ENCODE measurements at regions not wholly inside any gene's neighbourhood (a gene's known extent, or its start where the extent isn't known, plus 50 kb on each side); places are given as distances from the start of the nearest gene placed in this dataset.

GRCh38 chr5:73373814-73374510 is 74.6 kb downstream of the FOXD1 start:
- no peak overlapping the region for H3K4me3 ChIP-seq (ENCODE audit: low read depth in 1 of 2, low read length in 2 of 2)
- no peaks in the 10 kb centered on the region for H3K36me3 ChIP-seq (ENCODE audit: control insufficient read depth in 1 of 2, insufficient read depth in 2 of 2, low read length in 2 of 2)
- H3K9me3 ChIP-seq (ENCODE audit: control insufficient read depth in 1 of 2, low read length in 2 of 2) = peaks cover 0 to 4% of the 10 kb centered on the region in 2 donors
- peaks cover 12% of the 10 kb centered on the region for H3K27me3 ChIP-seq (ENCODE audit: low read depth, low read length)
- no peak overlapping the region for H3K27ac ChIP-seq (ENCODE audit: low read length)
- no peaks in the 10 kb centered on the region for H3K4me1 ChIP-seq (ENCODE audit: control insufficient read depth in 1 of 2, insufficient read depth in 2 of 2, low read length in 2 of 2)

- no peak overlapping the region for H3K4me3 ChIP-seq (ENCODE audit: low read depth in 1 of 2, low read length in 2 of 2)
- H3K4me1 ChIP-seq (ENCODE audit: control insufficient read depth in 1 of 2, insufficient read depth in 2 of 2, low read length in 2 of 2) = peaks cover 0 to 3% of the 10 kb centered on the region in 2 donors
- no peak overlapping the region for H3K27ac ChIP-seq (ENCODE audit: low read length)
- H3K9me3 ChIP-seq (ENCODE audit: control insufficient read depth in 1 of 2, low read length in 2 of 2) = no peaks in the 10 kb centered on the region
- peaks cover under 1% of the 10 kb centered on the region for H3K27me3 ChIP-seq (ENCODE audit: low read depth, low read length)
- no peaks in the 10 kb centered on the region for H3K36me3 ChIP-seq (ENCODE audit: control insufficient read depth in 1 of 2, insufficient read depth in 2 of 2, low read length in 2 of 2)
Measured at GRCh38 chr5:73370640-73371583, 77.7 kb downstream of the FOXD1 start.

GRCh38 chr5:73370095-73370494 is 78.5 kb downstream of the FOXD1 start:
- no peaks in the 10 kb centered on the region for H3K36me3 ChIP-seq (ENCODE audit: control insufficient read depth in 1 of 2, insufficient read depth in 2 of 2, low read length in 2 of 2)
- H3K9me3 ChIP-seq (ENCODE audit: control insufficient read depth in 1 of 2, low read length in 2 of 2) = no peaks in the 10 kb centered on the region
- no peak overlapping the region for H3K27ac ChIP-seq (ENCODE audit: low read length)
- H3K4me3 ChIP-seq (ENCODE audit: low read depth in 1 of 2, low read length in 2 of 2) = no peak overlapping the region
- H3K4me1 ChIP-seq (ENCODE audit: control insufficient read depth in 1 of 2, insufficient read depth in 2 of 2, low read length in 2 of 2) = peaks cover 0 to 5% of the 10 kb centered on the region in 2 donors
- no peaks in the 10 kb centered on the region for H3K27me3 ChIP-seq (ENCODE audit: low read depth, low read length)

GRCh38 chr5:73369278-73369677 is 79.3 kb downstream of the FOXD1 start:
- H3K27me3 ChIP-seq (ENCODE audit: low read depth, low read length) = no peaks in the 10 kb centered on the region
- peaks cover 0 to 5% of the 10 kb centered on the region in 2 donors for H3K4me1 ChIP-seq (ENCODE audit: control insufficient read depth in 1 of 2, insufficient read depth in 2 of 2, low read length in 2 of 2)
- H3K27ac ChIP-seq (ENCODE audit: low read length) = no peak overlapping the region
- no peaks in the 10 kb centered on the region for H3K9me3 ChIP-seq (ENCODE audit: control insufficient read depth in 1 of 2, low read length in 2 of 2)
- H3K4me3 ChIP-seq (ENCODE audit: low read depth in 1 of 2, low read length in 2 of 2) = no peak overlapping the region
- H3K36me3 ChIP-seq (ENCODE audit: control insufficient read depth in 1 of 2, insufficient read depth in 2 of 2, low read length in 2 of 2) = no peaks in the 10 kb centered on the region

GRCh38 chr5:73367650-73368049 is 80.9 kb downstream of the FOXD1 start:
- H3K27me3 ChIP-seq (ENCODE audit: low read depth, low read length) = no peaks in the 10 kb centered on the region

GRCh38 chr5:73365990-73366667 is 82.4 kb downstream of the FOXD1 start:
- no peaks in the 10 kb centered on the region for H3K36me3 ChIP-seq (ENCODE audit: control insufficient read depth in 1 of 2, insufficient read depth in 2 of 2, low read length in 2 of 2)
- H3K27ac ChIP-seq (ENCODE audit: low read length) = no peak overlapping the region

More at GRCh38 chr5:73367650-73368049, 80.9 kb downstream of the FOXD1 start:
- Histone ChIP-seq H3K36me3 (ENCODE audit: control insufficient read depth in 1 of 2, insufficient read depth in 2 of 2, low read length in 2 of 2) (no peaks in the 10 kb centered on the region), H3K4me1 (ENCODE audit: control insufficient read depth in 1 of 2, insufficient read depth in 2 of 2, low read length in 2 of 2) (peaks cover 0 to 5% of the 10 kb centered on the region in 2 donors), H3K4me3 (ENCODE audit: low read depth in 1 of 2, low read length in 2 of 2) (no peak overlapping the region), H3K27ac (ENCODE audit: low read length) (no peak overlapping the region), H3K9me3 (ENCODE audit: control insufficient read depth in 1 of 2, low read length in 2 of 2) (no peaks in the 10 kb centered on the region)

GRCh38 chr5:73365301-73365853 is 83.2 kb downstream of the FOXD1 start:
- Histone ChIP-seq H3K4me1 (ENCODE audit: control insufficient read depth in 1 of 2, insufficient read depth in 2 of 2, low read length in 2 of 2) (peaks cover 0 to 5% of the 10 kb centered on the region in 2 donors), H3K36me3 (ENCODE audit: control insufficient read depth in 1 of 2, insufficient read depth in 2 of 2, low read length in 2 of 2) (no peaks in the 10 kb centered on the region), H3K4me3 (ENCODE audit: low read depth in 1 of 2, low read length in 2 of 2) (no peak overlapping the region), H3K27ac (ENCODE audit: low read length) (no peak overlapping the region), H3K27me3 (ENCODE audit: low read depth, low read length) (no peaks in the 10 kb centered on the region), H3K9me3 (ENCODE audit: control insufficient read depth in 1 of 2, low read length in 2 of 2) (no peaks in the 10 kb centered on the region)

More at GRCh38 chr5:73365990-73366667, 82.4 kb downstream of the FOXD1 start:
- H3K27me3 ChIP-seq (ENCODE audit: low read depth, low read length) = no peaks in the 10 kb centered on the region
- peaks cover 0 to 5% of the 10 kb centered on the region in 2 donors for H3K4me1 ChIP-seq (ENCODE audit: control insufficient read depth in 1 of 2, insufficient read depth in 2 of 2, low read length in 2 of 2)
- H3K9me3 ChIP-seq (ENCODE audit: control insufficient read depth in 1 of 2, low read length in 2 of 2) = no peaks in the 10 kb centered on the region
- H3K4me3 ChIP-seq (ENCODE audit: low read depth in 1 of 2, low read length in 2 of 2) = no peak overlapping the region

GRCh38 chr5:73363911-73364730 is 84.5 kb downstream of the FOXD1 start:
- H3K4me1 ChIP-seq (ENCODE audit: control insufficient read depth in 1 of 2, insufficient read depth in 2 of 2, low read length in 2 of 2) = peaks cover 0 to 5% of the 10 kb centered on the region in 2 donors
- H3K9me3 ChIP-seq (ENCODE audit: control insufficient read depth in 1 of 2, low read length in 2 of 2) = no peaks in the 10 kb centered on the region
- H3K36me3 ChIP-seq (ENCODE audit: control insufficient read depth in 1 of 2, insufficient read depth in 2 of 2, low read length in 2 of 2) = no peaks in the 10 kb centered on the region
- no peaks in the 10 kb centered on the region for H3K27me3 ChIP-seq (ENCODE audit: low read depth, low read length)
- no peak overlapping the region for H3K27ac ChIP-seq (ENCODE audit: low read length)
- H3K4me3 ChIP-seq (ENCODE audit: low read depth in 1 of 2, low read length in 2 of 2) = no peak overlapping the region

- Histone ChIP-seq H3K27me3 (ENCODE audit: low read depth, low read length) (no peaks in the 10 kb centered on the region), H3K4me3 (ENCODE audit: low read depth in 1 of 2, low read length in 2 of 2) (no peak overlapping the region), H3K9me3 (ENCODE audit: control insufficient read depth in 1 of 2, low read length in 2 of 2) (no peaks in the 10 kb centered on the region), H3K27ac (ENCODE audit: low read length) (no peak overlapping the region), H3K4me1 (ENCODE audit: control insufficient read depth in 1 of 2, insufficient read depth in 2 of 2, low read length in 2 of 2) (no peaks in the 10 kb centered on the region), H3K36me3 (ENCODE audit: control insufficient read depth in 1 of 2, insufficient read depth in 2 of 2, low read length in 2 of 2) (no peaks in the 10 kb centered on the region)
Measured at GRCh38 chr5:73359395-73359794, 89.2 kb downstream of the FOXD1 start.

- Histone ChIP-seq H3K27me3 (ENCODE audit: low read depth, low read length) (no peaks in the 10 kb centered on the region), H3K4me3 (ENCODE audit: low read depth in 1 of 2, low read length in 2 of 2) (no peak overlapping the region), H3K4me1 (ENCODE audit: control insufficient read depth in 1 of 2, insufficient read depth in 2 of 2, low read length in 2 of 2) (no peaks in the 10 kb centered on the region), H3K9me3 (ENCODE audit: control insufficient read depth in 1 of 2, low read length in 2 of 2) (no peaks in the 10 kb centered on the region), H3K27ac (ENCODE audit: low read length) (no peak overlapping the region), H3K36me3 (ENCODE audit: control insufficient read depth in 1 of 2, insufficient read depth in 2 of 2, low read length in 2 of 2) (no peaks in the 10 kb centered on the region)
Measured at GRCh38 chr5:73358366-73358765, 90.2 kb downstream of the FOXD1 start.

Measured in muscle layer of duodenum (tissue), 2 donors.